Activated T-cell treated with anti-CD3 and anti-CD28 coated beads, Interleukin-2, amount 50 U/mL, for 4 hours (primary cell): ENCODE measurements at regions not wholly inside any gene's neighbourhood (a gene's known extent, or its start where the extent isn't known, plus 50 kb on each side); places are given as distances from the start of the nearest gene placed in this dataset.

Experiments
- ATAC-seq, 2 donors: fragments of 200-7000 bp; cut with Tn5 transposase; one replicate each; pipeline ENCODE4 v1.10.0; 2021
- DNase-seq: peaks from one replicate; pipeline ENCODE4 v3.0.0-alpha.2; 2020
- H3K27me3 Mint-ChIP-seq: one replicate; pipeline ENCODE4 v1.8.0; 2021; ENCODE audit warnings: low read depth, mixed read lengths
- H3K36me3 Mint-ChIP-seq: one replicate; pipeline ENCODE4 v1.8.0; 2022; ENCODE audit warnings: mixed read lengths; ENCODE audit not compliant: insufficient read depth
- H3K4me1 Mint-ChIP-seq: one replicate; pipeline ENCODE4 v1.8.0; 2021; ENCODE audit warnings: low read depth, mixed read lengths
- H3K4me3 Mint-ChIP-seq: one replicate; pipeline ENCODE4 v1.8.0; 2021; ENCODE audit warnings: mild to moderate bottlenecking, moderate library complexity, mixed read lengths
- H3K9me3 Mint-ChIP-seq: one replicate; pipeline ENCODE4 v1.8.0; 2021; ENCODE audit warnings: mixed read lengths

GRCh38 chr14:95466506-95466905 is 49.9 kb downstream of the SYNE3 start:
- H3K27me3 Mint-ChIP-seq: no peaks in the 10 kb centered on the region
- H3K9me3 Mint-ChIP-seq: no peaks in the 10 kb centered on the region
- DNase-seq (no peak), ATAC-seq (no peak)
- H3K36me3 Mint-ChIP-seq: peaks cover 23% of the 10 kb centered on the region
- no peak overlapping the region for H3K4me3 Mint-ChIP-seq
- peaks cover 56% of the 10 kb centered on the region for H3K4me1 Mint-ChIP-seq

- no peaks in the 10 kb centered on the region for H3K9me3 Mint-ChIP-seq
- ATAC-seq (no peak), DNase-seq (no peak)
- H3K36me3 Mint-ChIP-seq: peaks cover 17% of the 10 kb centered on the region
- no peaks in the 10 kb centered on the region for H3K27me3 Mint-ChIP-seq
- peaks cover 60% of the 10 kb centered on the region for H3K4me1 Mint-ChIP-seq
- no peak overlapping the region for H3K4me3 Mint-ChIP-seq
Measured at GRCh38 chr14:95465936-95466335, 50.5 kb downstream of the SYNE3 start.

- H3K36me3 Mint-ChIP-seq: peaks cover 22% of the 10 kb centered on the region
- peaks cover 64% of the 10 kb centered on the region for H3K4me1 Mint-ChIP-seq
- DNase-seq: no peak
- H3K9me3 Mint-ChIP-seq: no peaks in the 10 kb centered on the region
- peak; percentile 42 to 61 for ATAC-seq
- no peaks in the 10 kb centered on the region for H3K27me3 Mint-ChIP-seq
- H3K4me3 Mint-ChIP-seq: no peak overlapping the region
Measured at GRCh38 chr14:95465358-95465757, 51.1 kb downstream of the SYNE3 start.

GRCh38 chr14:95464514-95464913 is 51.9 kb downstream of the SYNE3 start:
- DNase-seq (no peak), ATAC-seq (no peak)
- Mint-ChIP-seq H3K9me3 (no peaks in the 10 kb centered on the region), H3K4me1 (peaks cover 63% of the 10 kb centered on the region), H3K27me3 (no peaks in the 10 kb centered on the region), H3K4me3 (no peak overlapping the region), H3K36me3 (peaks cover 17% of the 10 kb centered on the region)

- H3K4me1 Mint-ChIP-seq: peaks cover 64% of the 10 kb centered on the region
- ATAC-seq (no peak), DNase-seq (no peak)
- no peaks in the 10 kb centered on the region for H3K27me3 Mint-ChIP-seq
- H3K36me3 Mint-ChIP-seq: peaks cover 17% of the 10 kb centered on the region
- no peak overlapping the region for H3K4me3 Mint-ChIP-seq
- H3K9me3 Mint-ChIP-seq: no peaks in the 10 kb centered on the region
Measured at GRCh38 chr14:95464103-95464502, 52.3 kb downstream of the SYNE3 start.

- DNase-seq (no peak), ATAC-seq (peak; percentile 45 to 50)
- Mint-ChIP-seq H3K4me3 (no peak overlapping the region), H3K36me3 (peaks cover 15% of the 10 kb centered on the region), H3K4me1 (peaks cover 67% of the 10 kb centered on the region), H3K27me3 (no peaks in the 10 kb centered on the region), H3K9me3 (no peaks in the 10 kb centered on the region)
Measured at GRCh38 chr14:95463171-95463901, 53.1 kb downstream of the SYNE3 start.

- Mint-ChIP-seq H3K9me3 (no peaks in the 10 kb centered on the region), H3K27me3 (no peaks in the 10 kb centered on the region), H3K36me3 (peaks cover 15% of the 10 kb centered on the region), H3K4me1 (peaks cover 70% of the 10 kb centered on the region), H3K4me3 (no peak overlapping the region)
- DNase-seq (no peak), ATAC-seq (no peak)
Measured at GRCh38 chr14:95462491-95462890, 54.0 kb downstream of the SYNE3 start.

GRCh38 chr14:95460647-95461478 is 55.6 kb downstream of the SYNE3 start:
- no peak for DNase-seq
- Mint-ChIP-seq H3K36me3 (peaks cover 15% of the 10 kb centered on the region), H3K4me3 (no peak overlapping the region), H3K27me3 (no peaks in the 10 kb centered on the region), H3K4me1 (peaks cover 62% of the 10 kb centered on the region), H3K9me3 (no peaks in the 10 kb centered on the region)
- ATAC-seq: no peak

GRCh38 chr14:95458906-95459305 is 57.5 kb downstream of the SYNE3 start:
- H3K36me3 Mint-ChIP-seq: peaks cover 6% of the 10 kb centered on the region
- H3K4me3 Mint-ChIP-seq: no peak overlapping the region
- H3K4me1 Mint-ChIP-seq: peaks cover 43% of the 10 kb centered on the region
- DNase-seq (no peak), ATAC-seq (no peak)
- no peaks in the 10 kb centered on the region for H3K27me3 Mint-ChIP-seq
- no peaks in the 10 kb centered on the region for H3K9me3 Mint-ChIP-seq

- DNase-seq (no peak), ATAC-seq (no peak)
- H3K36me3 Mint-ChIP-seq: peaks cover 6% of the 10 kb centered on the region
- H3K4me1 Mint-ChIP-seq: peaks cover 38% of the 10 kb centered on the region
- no peaks in the 10 kb centered on the region for H3K27me3 Mint-ChIP-seq
- H3K9me3 Mint-ChIP-seq: no peaks in the 10 kb centered on the region
- H3K4me3 Mint-ChIP-seq: no peak overlapping the region
Measured at GRCh38 chr14:95458459-95458858, 58.0 kb downstream of the SYNE3 start.

GRCh38 chr14:95456281-95456680 is 60.2 kb downstream of the SYNE3 start:
- no peaks in the 10 kb centered on the region for H3K9me3 Mint-ChIP-seq
- peaks cover 16% of the 10 kb centered on the region for H3K4me1 Mint-ChIP-seq
- H3K36me3 Mint-ChIP-seq: peaks cover 15% of the 10 kb centered on the region
- no peak for ATAC-seq
- DNase-seq: no peak
- no peak overlapping the region for H3K4me3 Mint-ChIP-seq
- H3K27me3 Mint-ChIP-seq: no peaks in the 10 kb centered on the region

GRCh38 chr14:95455246-95455645 is 61.2 kb downstream of the SYNE3 start:
- ATAC-seq (no peak), DNase-seq (no peak)
- peaks cover 10% of the 10 kb centered on the region for H3K4me1 Mint-ChIP-seq
- H3K27me3 Mint-ChIP-seq: no peaks in the 10 kb centered on the region
- H3K36me3 Mint-ChIP-seq: peaks cover 18% of the 10 kb centered on the region
- no peak overlapping the region for H3K4me3 Mint-ChIP-seq
- no peaks in the 10 kb centered on the region for H3K9me3 Mint-ChIP-seq

GRCh38 chr14:95453713-95453980 is 62.8 kb downstream of the SYNE3 start:
- Mint-ChIP-seq H3K36me3 (peaks cover 22% of the 10 kb centered on the region), H3K4me3 (no peak overlapping the region), H3K4me1 (peaks cover 6% of the 10 kb centered on the region), H3K9me3 (no peaks in the 10 kb centered on the region), H3K27me3 (no peaks in the 10 kb centered on the region)
- ATAC-seq (no peak), DNase-seq (no peak)

GRCh38 chr14:95452893-95453712 is 63.3 kb downstream of the SYNE3 start:
- Mint-ChIP-seq H3K4me1 (peaks cover 4% of the 10 kb centered on the region), H3K27me3 (no peaks in the 10 kb centered on the region), H3K4me3 (no peak overlapping the region), H3K36me3 (peaks cover 22% of the 10 kb centered on the region), H3K9me3 (no peaks in the 10 kb centered on the region)
- ATAC-seq (no peak), DNase-seq (no peak)
